ENCODE measurements at regions not wholly inside any gene's neighbourhood (a gene's known extent, or its start where the extent isn't known, plus 50 kb on each side); places are given as distances from the start of the nearest gene placed in this dataset.

DNA sequence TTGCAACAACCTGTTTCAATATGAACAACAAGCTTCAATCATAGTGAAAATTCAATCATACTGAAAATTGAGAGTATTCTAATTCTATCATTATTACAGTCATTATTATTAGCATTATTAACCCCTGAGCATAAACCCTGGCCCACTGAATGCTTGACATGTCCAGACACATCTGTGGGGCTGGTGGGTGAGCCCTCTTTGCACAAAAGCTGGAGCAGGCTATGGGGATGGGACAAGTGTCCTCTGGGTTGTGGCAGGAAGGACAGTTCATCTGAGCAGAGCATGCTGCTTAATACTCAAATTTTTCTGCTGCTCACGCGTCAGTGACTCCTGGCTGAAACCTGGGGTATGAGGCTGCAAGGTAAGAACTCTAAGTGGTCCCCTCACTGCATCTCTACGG lies 451.1 kb upstream of the POU3F3 start:
- Histone ChIP-seq H3K9ac (ENCODE audit: low read length) (no peak overlapping the region), H3K9me3 (ENCODE audit: control insufficient read depth in 1 of 2, insufficient read depth in 1 of 2, low read depth in 1 of 2, low read length in 2 of 2) (peaks cover 0 to 9% of the 10 kb centered on the region in 2 experiments; a peak in 1 of 4 replicates), H3K79me2 (ENCODE audit: insufficient read depth, low read length) (no peaks in the 10 kb centered on the region), H3K9me2 (ENCODE audit: insufficient read depth) (no peaks in the 10 kb centered on the region), H3K4me2 (ENCODE audit: low read length) (no peak overlapping the region), H4K20me1 (ENCODE audit: insufficient read depth) (no peaks in the 10 kb centered on the region), H2AFZ (ENCODE audit: low read depth, low read length, poor library complexity, severe bottlenecking) (no peak overlapping the region), H3K36me3 (ENCODE audit: control insufficient read depth in 1 of 2, insufficient read depth in 2 of 2, low read length in 2 of 2) (no peaks in the 10 kb centered on the region), H3K27ac (ENCODE audit: low read depth, low read length) (no peak overlapping the region), H3K27me3 (ENCODE audit: insufficient read depth, low read length) (no peaks in the 10 kb centered on the region), H3K4me3 (replicated peaks in 1 of 2; ENCODE audit: low read depth in 1 of 2, low read length in 2 of 2) (no peak overlapping the region), H3K4me1 (ENCODE audit: control insufficient read depth in 1 of 2, insufficient read depth in 2 of 2, low read length in 2 of 2) (no peaks in the 10 kb centered on the region)
- ATAC-seq, result no peak
- intact Hi-C loops (cut with micrococcal nuclease), result no loop called here
- POLR2A ChIA-PET, result no interaction called here
- RAD21 ChIA-PET (ENCODE audit: low non-redundant PET in 1 of 2, low total read pairs in 2 of 2, uncharacterized antibody in 2 of 2, unreplicated experiment in 2 of 2), result no interaction called here
- BruUV-seq (replicated peaks), result no TSS peak
- no peak for TF ChIP-seq SP1 (IDR thresholded peaks at IDR 0.05; ENCODE audit: low read depth)
- no peak for TF ChIP-seq EZH2 (IDR thresholded peaks at IDR 0.05)
- TF ChIP-seq, protein P1, sequence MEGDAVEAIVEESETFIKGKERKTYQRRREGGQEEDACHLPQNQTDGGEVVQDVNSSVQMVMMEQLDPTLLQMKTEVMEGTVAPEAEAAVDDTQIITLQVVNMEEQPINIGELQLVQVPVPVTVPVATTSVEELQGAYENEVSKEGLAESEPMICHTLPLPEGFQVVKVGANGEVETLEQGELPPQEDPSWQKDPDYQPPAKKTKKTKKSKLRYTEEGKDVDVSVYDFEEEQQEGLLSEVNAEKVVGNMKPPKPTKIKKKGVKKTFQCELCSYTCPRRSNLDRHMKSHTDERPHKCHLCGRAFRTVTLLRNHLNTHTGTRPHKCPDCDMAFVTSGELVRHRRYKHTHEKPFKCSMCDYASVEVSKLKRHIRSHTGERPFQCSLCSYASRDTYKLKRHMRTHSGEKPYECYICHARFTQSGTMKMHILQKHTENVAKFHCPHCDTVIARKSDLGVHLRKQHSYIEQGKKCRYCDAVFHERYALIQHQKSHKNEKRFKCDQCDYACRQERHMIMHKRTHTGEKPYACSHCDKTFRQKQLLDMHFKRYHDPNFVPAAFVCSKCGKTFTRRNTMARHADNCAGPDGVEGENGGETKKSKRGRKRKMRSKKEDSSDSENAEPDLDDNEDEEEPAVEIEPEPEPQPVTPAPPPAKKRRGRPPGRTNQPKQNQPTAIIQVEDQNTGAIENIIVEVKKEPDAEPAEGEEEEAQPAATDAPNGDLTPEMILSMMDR (IDR thresholded peaks at IDR 0.05 in 2 of 3, conservative IDR thresholded peaks at IDR 0.05 in 1 of 3; ENCODE audit: borderline replicate concordance in 1 of 3, insufficient read depth in 1 of 3, low read depth in 2 of 3, low read length in 2 of 3), result no peak
- no peak for TF ChIP-seq RAD21 (IDR thresholded peaks at IDR 0.05; ENCODE audit: low read depth)
- TF ChIP-seq FOSL1 (IDR thresholded peaks at IDR 0.05; ENCODE audit: low read depth), result no peak
- TF ChIP-seq POLR2AphosphoS5 (IDR thresholded peaks at IDR 0.05; ENCODE audit: low read depth, low read length), result no peak
- no peak for TF ChIP-seq TCF7L2 (IDR thresholded peaks at IDR 0.05; ENCODE audit: borderline replicate concordance, extremely low read depth, insufficient read depth, insufficient read length)
- TF ChIP-seq EGR1 (IDR thresholded peaks at IDR 0.05; ENCODE audit: low read depth), result no peak
- no peak for TF ChIP-seq SRF (IDR thresholded peaks at IDR 0.05; ENCODE audit: low read depth)
- TF ChIP-seq, protein P2, sequence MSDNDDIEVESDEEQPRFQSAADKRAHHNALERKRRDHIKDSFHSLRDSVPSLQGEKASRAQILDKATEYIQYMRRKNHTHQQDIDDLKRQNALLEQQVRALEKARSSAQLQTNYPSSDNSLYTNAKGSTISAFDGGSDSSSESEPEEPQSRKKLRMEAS (IDR thresholded peaks at IDR 0.05), result no peak
- TF ChIP-seq ELF1 (IDR thresholded peaks at IDR 0.05; ENCODE audit: borderline replicate concordance, low read depth), result no peak
- TF ChIP-seq CBX3 (IDR thresholded peaks at IDR 0.05; ENCODE audit: low read depth), result no peak
- TF ChIP-seq ZNF274 (IDR thresholded peaks at IDR 0.05; ENCODE audit: low read depth, low read length), result no peak
- TF ChIP-seq, protein P3, sequence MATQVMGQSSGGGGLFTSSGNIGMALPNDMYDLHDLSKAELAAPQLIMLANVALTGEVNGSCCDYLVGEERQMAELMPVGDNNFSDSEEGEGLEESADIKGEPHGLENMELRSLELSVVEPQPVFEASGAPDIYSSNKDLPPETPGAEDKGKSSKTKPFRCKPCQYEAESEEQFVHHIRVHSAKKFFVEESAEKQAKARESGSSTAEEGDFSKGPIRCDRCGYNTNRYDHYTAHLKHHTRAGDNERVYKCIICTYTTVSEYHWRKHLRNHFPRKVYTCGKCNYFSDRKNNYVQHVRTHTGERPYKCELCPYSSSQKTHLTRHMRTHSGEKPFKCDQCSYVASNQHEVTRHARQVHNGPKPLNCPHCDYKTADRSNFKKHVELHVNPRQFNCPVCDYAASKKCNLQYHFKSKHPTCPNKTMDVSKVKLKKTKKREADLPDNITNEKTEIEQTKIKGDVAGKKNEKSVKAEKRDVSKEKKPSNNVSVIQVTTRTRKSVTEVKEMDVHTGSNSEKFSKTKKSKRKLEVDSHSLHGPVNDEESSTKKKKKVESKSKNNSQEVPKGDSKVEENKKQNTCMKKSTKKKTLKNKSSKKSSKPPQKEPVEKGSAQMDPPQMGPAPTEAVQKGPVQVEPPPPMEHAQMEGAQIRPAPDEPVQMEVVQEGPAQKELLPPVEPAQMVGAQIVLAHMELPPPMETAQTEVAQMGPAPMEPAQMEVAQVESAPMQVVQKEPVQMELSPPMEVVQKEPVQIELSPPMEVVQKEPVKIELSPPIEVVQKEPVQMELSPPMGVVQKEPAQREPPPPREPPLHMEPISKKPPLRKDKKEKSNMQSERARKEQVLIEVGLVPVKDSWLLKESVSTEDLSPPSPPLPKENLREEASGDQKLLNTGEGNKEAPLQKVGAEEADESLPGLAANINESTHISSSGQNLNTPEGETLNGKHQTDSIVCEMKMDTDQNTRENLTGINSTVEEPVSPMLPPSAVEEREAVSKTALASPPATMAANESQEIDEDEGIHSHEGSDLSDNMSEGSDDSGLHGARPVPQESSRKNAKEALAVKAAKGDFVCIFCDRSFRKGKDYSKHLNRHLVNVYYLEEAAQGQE (IDR thresholded peaks at IDR 0.05; ENCODE audit: low read depth), result no peak
- TF ChIP-seq EZH2phosphoT487 (IDR thresholded peaks at IDR 0.05; ENCODE audit: borderline replicate concordance), result no peak
- TF ChIP-seq POLR2A (IDR thresholded peaks at IDR 0.05; ENCODE audit: borderline replicate concordance, extremely low read depth, insufficient read depth, insufficient read length), result no peak
- TF ChIP-seq CEBPB (IDR thresholded peaks at IDR 0.05; ENCODE audit: low read depth), result no peak
- TF ChIP-seq SIN3A (IDR thresholded peaks at IDR 0.05; ENCODE audit: low read depth), result no peak
- DNase-seq (ENCODE audit: low read depth, low spot score), result no peak
- CTCF ChIA-PET, result no interaction called here
